Activated CD8-positive, alpha-beta T cell treated with anti-CD3 and anti-CD28 coated beads for 36 hours (primary cell): ENCODE measurements at regions not wholly inside any gene's neighbourhood (a gene's known extent, or its start where the extent isn't known, plus 50 kb on each side); places are given as distances from the start of the nearest gene placed in this dataset.

Source experiments
- ATAC-seq: fragments of 200-7000 bp; cut with Tn5 transposase; one replicate; pipeline ENCODE4 v1.10.0; 2021; ENCODE audit warnings: mild to moderate bottlenecking, moderate library complexity
- CTCF ChIA-PET: fragments of 350-600 bp; sonication (Branson Sonifier 250); formaldehyde crosslinking; loops from one replicate; lab custom pipeline; 2021; ENCODE audit warnings: antibody characterized with exemption; lab: Charles Lee
- POLR2A ChIA-PET: fragments of 350-600 bp; sonication (Branson Sonifier 250); formaldehyde crosslinking; loops from one replicate; lab custom pipeline; 2021; ENCODE audit warnings: antibody characterized with exemption; lab: Charles Lee
- DNase-seq: peaks from one replicate; pipeline ENCODE4 v3.0.0-alpha.2; 2020
- H3K27ac Mint-ChIP-seq: one replicate; pipeline ENCODE4 v1.8.0; 2021; ENCODE audit warnings: mild to moderate bottlenecking, mixed read lengths
- H3K27me3 Mint-ChIP-seq: one replicate; pipeline ENCODE4 v1.8.0; 2021; ENCODE audit warnings: mixed read lengths
- H3K36me3 Mint-ChIP-seq: one replicate; pipeline ENCODE4 v1.8.0; 2021; ENCODE audit warnings: low read depth, mixed read lengths
- H3K4me1 Mint-ChIP-seq: one replicate; pipeline ENCODE4 v1.8.0; 2021; ENCODE audit warnings: low read depth, mixed read lengths
- H3K4me3 Mint-ChIP-seq: one replicate; pipeline ENCODE4 v1.8.0; 2021; ENCODE audit warnings: mild to moderate bottlenecking, moderate library complexity, mixed read lengths
- H3K9me3 Mint-ChIP-seq: one replicate; pipeline ENCODE4 v1.8.0; 2021; ENCODE audit warnings: mixed read lengths
- intact Hi-C: fragments of 100-400 bp; cut with micrococcal nuclease; formaldehyde crosslinking; loops from one replicate; pipeline ENCODE4 v1.10.0; 2022
- TF ChIP-seq, protein P1 (sequence below): fragments of 200-600 bp; IDR thresholded peaks from one replicate; pipeline ENCODE4 v1.8.0; 2022; ENCODE audit warnings: antibody characterized with exemption, mild to moderate bottlenecking

DNA sequence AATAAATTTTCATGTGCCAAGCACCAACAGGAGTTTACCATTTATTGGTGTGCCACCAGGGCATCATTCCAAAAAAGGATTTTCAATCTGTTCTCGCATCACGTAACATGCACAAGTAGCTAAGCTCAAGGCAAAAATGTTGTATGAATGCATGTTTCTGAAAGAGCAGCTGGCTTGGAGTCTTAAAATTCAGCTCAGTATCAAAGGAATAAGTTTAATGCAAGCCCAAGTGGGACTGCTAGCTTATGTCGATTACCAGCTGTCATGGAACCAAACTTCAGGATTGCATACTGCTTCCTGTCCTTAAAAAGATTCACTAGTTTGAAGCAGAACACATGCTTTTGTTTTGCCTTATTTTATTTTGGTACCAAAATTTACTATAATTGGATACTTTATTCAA lies 437.0 kb downstream of the FSCB start:
- DNase-seq = no peak
- CTCF ChIA-PET = no interaction called here
- Mint-ChIP-seq H3K4me1 (no peaks in the 10 kb centered on the region), H3K9me3 (peaks cover 8% of the 10 kb centered on the region), H3K36me3 (no peaks in the 10 kb centered on the region), H3K27me3 (no peaks in the 10 kb centered on the region), H3K4me3 (no peak overlapping the region), H3K27ac (no peak overlapping the region)
- intact Hi-C loops = no loop called here
- POLR2A ChIA-PET = no interaction called here
- TF ChIP-seq, protein P1, sequence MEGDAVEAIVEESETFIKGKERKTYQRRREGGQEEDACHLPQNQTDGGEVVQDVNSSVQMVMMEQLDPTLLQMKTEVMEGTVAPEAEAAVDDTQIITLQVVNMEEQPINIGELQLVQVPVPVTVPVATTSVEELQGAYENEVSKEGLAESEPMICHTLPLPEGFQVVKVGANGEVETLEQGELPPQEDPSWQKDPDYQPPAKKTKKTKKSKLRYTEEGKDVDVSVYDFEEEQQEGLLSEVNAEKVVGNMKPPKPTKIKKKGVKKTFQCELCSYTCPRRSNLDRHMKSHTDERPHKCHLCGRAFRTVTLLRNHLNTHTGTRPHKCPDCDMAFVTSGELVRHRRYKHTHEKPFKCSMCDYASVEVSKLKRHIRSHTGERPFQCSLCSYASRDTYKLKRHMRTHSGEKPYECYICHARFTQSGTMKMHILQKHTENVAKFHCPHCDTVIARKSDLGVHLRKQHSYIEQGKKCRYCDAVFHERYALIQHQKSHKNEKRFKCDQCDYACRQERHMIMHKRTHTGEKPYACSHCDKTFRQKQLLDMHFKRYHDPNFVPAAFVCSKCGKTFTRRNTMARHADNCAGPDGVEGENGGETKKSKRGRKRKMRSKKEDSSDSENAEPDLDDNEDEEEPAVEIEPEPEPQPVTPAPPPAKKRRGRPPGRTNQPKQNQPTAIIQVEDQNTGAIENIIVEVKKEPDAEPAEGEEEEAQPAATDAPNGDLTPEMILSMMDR = no peak
- no peak for ATAC-seq

DNA sequence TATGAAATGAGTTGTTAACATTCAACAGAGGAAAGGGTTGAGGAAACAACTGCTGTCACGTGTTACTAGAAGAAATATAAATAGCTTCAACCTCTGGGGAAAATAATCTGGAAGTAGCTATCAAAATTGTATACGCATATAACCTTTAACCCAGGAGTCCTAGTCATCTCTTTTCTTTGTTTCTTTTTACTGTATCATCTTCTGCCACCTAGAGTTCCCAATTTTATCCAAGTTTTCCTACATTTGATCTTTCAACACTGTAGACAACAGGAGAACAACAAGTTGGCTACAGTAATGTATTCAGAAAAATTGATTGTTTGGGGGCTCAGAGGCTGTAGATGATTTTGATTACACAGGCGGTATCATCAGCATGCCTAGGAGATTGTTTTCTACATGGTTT lies 453.7 kb downstream of the FSCB start:
- Mint-ChIP-seq H3K9me3 (peaks cover 9% of the 10 kb centered on the region), H3K27ac (no peak overlapping the region), H3K36me3 (no peaks in the 10 kb centered on the region), H3K27me3 (no peaks in the 10 kb centered on the region), H3K4me1 (no peaks in the 10 kb centered on the region), H3K4me3 (no peak overlapping the region)
- ATAC-seq (no peak), DNase-seq (no peak)
- TF ChIP-seq, protein P1 = no peak
- POLR2A ChIA-PET = no interaction called here
- CTCF ChIA-PET = no interaction called here
- intact Hi-C loops = no loop called here

DNA sequence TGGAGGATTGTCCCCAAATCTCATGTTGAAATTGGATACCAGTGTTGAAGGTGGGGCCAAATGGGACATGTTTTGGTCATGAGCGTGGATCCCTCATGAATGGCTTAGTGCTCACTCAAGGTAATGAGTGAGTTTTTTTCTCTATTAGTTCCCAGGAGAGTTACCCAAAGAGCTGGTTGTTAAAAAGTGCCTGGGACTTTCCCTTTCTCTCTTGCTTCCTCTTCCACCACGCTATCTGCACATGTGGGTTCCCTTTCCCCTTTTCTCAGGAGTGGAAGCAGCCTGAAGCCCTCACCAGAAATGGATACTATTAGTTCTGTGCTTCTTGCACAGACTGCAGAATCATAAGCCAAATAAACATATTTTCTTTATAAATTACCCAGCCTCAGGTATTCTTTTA lies 465.4 kb downstream of the FSCB start:
- H3K9me3 Mint-ChIP-seq = peaks cover 8% of the 10 kb centered on the region
- DNase-seq = peak; percentile 1
- H3K36me3 Mint-ChIP-seq = no peaks in the 10 kb centered on the region
- TF ChIP-seq, protein P1 = no peak
- ATAC-seq = no peak
- intact Hi-C loops = no loop called here
- no peak overlapping the region for H3K27ac Mint-ChIP-seq
- no peak overlapping the region for H3K4me3 Mint-ChIP-seq
- CTCF ChIA-PET = no interaction called here
- no peaks in the 10 kb centered on the region for H3K27me3 Mint-ChIP-seq
- POLR2A ChIA-PET = no interaction called here
- H3K4me1 Mint-ChIP-seq = no peaks in the 10 kb centered on the region

DNA sequence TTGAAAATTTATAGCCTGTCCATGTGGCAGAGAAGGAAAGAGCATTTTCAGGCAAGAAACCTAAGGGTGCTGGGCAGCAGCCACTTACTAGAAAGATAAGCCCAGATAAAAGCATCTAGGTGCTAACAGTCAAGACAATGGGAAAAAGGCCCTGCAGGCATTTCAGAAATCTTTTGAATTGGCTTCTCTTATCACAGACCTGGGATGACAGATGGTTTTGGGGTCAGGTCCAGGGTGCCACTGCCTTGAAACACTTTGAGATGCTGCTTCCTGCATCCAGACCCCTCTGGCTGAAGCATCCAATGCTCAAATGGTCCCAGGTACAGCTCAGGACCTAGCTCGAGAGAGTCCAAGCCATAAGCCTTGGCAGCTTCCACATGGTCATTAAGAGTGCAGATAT lies 466.5 kb downstream of the FSCB start:
- Mint-ChIP-seq H3K4me3 (no peak overlapping the region), H3K27ac (no peak overlapping the region), H3K36me3 (no peaks in the 10 kb centered on the region), H3K4me1 (no peaks in the 10 kb centered on the region), H3K27me3 (no peaks in the 10 kb centered on the region), H3K9me3 (peaks cover 8% of the 10 kb centered on the region)
- ATAC-seq (no peak), DNase-seq (no peak)
- intact Hi-C loops = no loop called here
- POLR2A ChIA-PET = no interaction called here
- TF ChIP-seq, protein P1 = no peak
- CTCF ChIA-PET = no interaction called here

DNA sequence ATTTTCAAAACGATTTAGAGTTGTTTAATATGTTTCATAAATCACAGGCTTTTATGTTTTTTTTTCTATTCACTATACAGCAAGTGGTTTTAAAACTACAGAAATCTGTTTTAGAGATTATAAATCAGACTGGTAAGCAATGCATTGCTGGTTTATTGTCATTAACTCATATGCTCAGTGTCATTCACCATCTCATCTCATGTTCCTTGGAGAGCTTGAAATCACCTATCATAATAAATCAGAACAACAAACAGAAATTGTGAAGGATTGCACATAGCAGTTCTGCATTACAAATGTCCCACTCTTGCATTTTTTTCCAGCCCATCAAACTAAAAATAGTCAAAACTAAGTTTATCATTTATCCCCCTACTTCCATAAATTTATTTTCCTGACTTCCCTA lies 470.8 kb downstream of the FSCB start:
- H3K9me3 Mint-ChIP-seq = peaks cover 13% of the 10 kb centered on the region
- CTCF ChIA-PET = no interaction called here
- no peak for DNase-seq
- intact Hi-C loops = no loop called here
- H3K27ac Mint-ChIP-seq = no peak overlapping the region
- no peaks in the 10 kb centered on the region for H3K36me3 Mint-ChIP-seq
- H3K4me1 Mint-ChIP-seq = no peaks in the 10 kb centered on the region
- TF ChIP-seq, protein P1 = no peak
- no peak overlapping the region for H3K4me3 Mint-ChIP-seq
- H3K27me3 Mint-ChIP-seq = no peaks in the 10 kb centered on the region
- ATAC-seq = no peak
- POLR2A ChIA-PET = no interaction called here
